Fibroblast of lung (primary cell): ENCODE measurements at regions not wholly inside any gene's neighbourhood (a gene's known extent, or its start where the extent isn't known, plus 50 kb on each side); places are given as distances from the start of the nearest gene placed in this dataset.
A peak's percentile ranks its signal among the peaks of the same experiment; 100 is the strongest.

Experiments
- DNase-seq, 2 donors: peaks; one replicate each; pipeline versions ENCODE4 v3.0.0 to v3.0.0-alpha.2; 2010; ENCODE audit warnings: low read depth in 2 of 2
- H2AFZ ChIP-seq: 2 replicates; pipeline ENCODE4 v1.5.1; 2012; ENCODE audit warnings: low read length, control low read depth, inconsistent platforms
- H3K27ac ChIP-seq: 2 replicates; pipeline ENCODE4 v1.5.1; 2011; ENCODE audit warnings: low read length, control low read depth; ENCODE audit not compliant: insufficient read depth
- H3K27me3 ChIP-seq: 2 replicates; pipeline ENCODE4 v1.5.1; 2011; ENCODE audit warnings: mild to moderate bottlenecking, low read length; ENCODE audit not compliant: control insufficient read depth, insufficient read depth
- H3K36me3 ChIP-seq: 2 replicates; pipeline ENCODE4 v1.5.1; 2011; ENCODE audit warnings: low read length; ENCODE audit not compliant: control insufficient read depth, insufficient read depth
- H3K4me1 ChIP-seq: 2 replicates; pipeline ENCODE4 v1.5.1; 2011; ENCODE audit warnings: low read length; ENCODE audit not compliant: control insufficient read depth, insufficient read depth; ENCODE audit errors: extremely low read depth
- H3K4me2 ChIP-seq: 2 replicates; pipeline ENCODE4 v1.5.1; 2011; ENCODE audit warnings: low read length, control low read depth; ENCODE audit not compliant: insufficient read depth; ENCODE audit errors: extremely low read depth
- H3K4me3 ChIP-seq, 4 experiments: fragments of 200-600 bp in 1 of 4; sonication (generic) in 1 of 4; replicated peaks in 1 of 4; 2 replicates each; pipeline ENCODE4 v1.5.1; 2011 to 2016; ENCODE audit warnings: low read length in 4 of 4, low read depth in 3 of 4, mild to moderate bottlenecking in 3 of 4, control low read depth in 2 of 4, inconsistent platforms in 1 of 4, mixed read lengths in 1 of 4; ENCODE audit not compliant: insufficient read depth in 1 of 4; ENCODE audit errors: control extremely low read depth in 1 of 4
- H3K79me2 ChIP-seq: 2 replicates; pipeline ENCODE4 v1.5.1; 2012; ENCODE audit warnings: mild to moderate bottlenecking, low read length, inconsistent platforms; ENCODE audit not compliant: control insufficient read depth, insufficient read depth
- H3K9ac ChIP-seq: 2 replicates; pipeline ENCODE4 v1.5.1; 2011; ENCODE audit warnings: mild to moderate bottlenecking, low read length, control low read depth; ENCODE audit not compliant: insufficient read depth
- H3K9me3 ChIP-seq: 2 replicates; pipeline ENCODE4 v1.5.1; 2012; ENCODE audit warnings: low read depth, low read length; ENCODE audit not compliant: control insufficient read depth, insufficient read depth
- H4K20me1 ChIP-seq: 2 replicates; pipeline ENCODE4 v1.5.1; 2011; ENCODE audit warnings: low read length; ENCODE audit not compliant: control insufficient read depth, insufficient read depth; ENCODE audit errors: extremely low read depth
- CTCF ChIP-seq, 2 donors: IDR thresholded peaks in 1 of 2; conservative IDR thresholded peaks in 1 of 2; 1 replicate in 1 of 2; 2 replicates in 1 of 2; pipeline ENCODE4 v1.5.1; 2011 to 2012; ENCODE audit warnings: low read length in 2 of 2, control low read depth in 1 of 2, inconsistent platforms in 1 of 2, low read depth in 1 of 2, mild to moderate bottlenecking in 1 of 2
- EZH2 ChIP-seq: IDR thresholded peaks from 2 replicates; pipeline ENCODE4 v1.5.1; 2012; ENCODE audit warnings: low read length, control low read depth, mild to moderate bottlenecking; ENCODE audit errors: missing control alignments

GRCh38 chr3:80351201-80351600, 583.4 kb upstream of the ROBO1 start:
- no peaks in the 10 kb centered on the region for H3K36me3 ChIP-seq
- TF ChIP-seq EZH2: no peak
- no peak for TF ChIP-seq CTCF (conservative IDR thresholded peaks at IDR 0.05 in 1 of 2, IDR thresholded peaks at IDR 0.05 in 1 of 2; ENCODE audit: low read depth in 1 of 2, low read length in 2 of 2)
- H3K27me3 ChIP-seq: no peaks in the 10 kb centered on the region
- H4K20me1 ChIP-seq: no peaks in the 10 kb centered on the region
- H3K4me3 ChIP-seq: no peak overlapping the region
- no peak overlapping the region for H3K4me2 ChIP-seq
- no peaks in the 10 kb centered on the region for H3K4me1 ChIP-seq
- H3K9me3 ChIP-seq: no peaks in the 10 kb centered on the region
- no peak for DNase-seq
- H3K9ac ChIP-seq: no peak overlapping the region
- H2AFZ ChIP-seq: no peak overlapping the region
- H3K27ac ChIP-seq: no peak overlapping the region
- H3K79me2 ChIP-seq: no peaks in the 10 kb centered on the region

GRCh38 chr3:80350771-80351170, 583.0 kb upstream of the ROBO1 start:
- H3K27ac ChIP-seq: no peak overlapping the region
- DNase-seq: peak; percentile 20 to 48
- no peaks in the 10 kb centered on the region for H3K79me2 ChIP-seq
- TF ChIP-seq EZH2 (no peak), CTCF (conservative IDR thresholded peaks at IDR 0.05 in 1 of 2, IDR thresholded peaks at IDR 0.05 in 1 of 2; ENCODE audit: low read depth in 1 of 2, low read length in 2 of 2) (no peak)
- H3K27me3 ChIP-seq: no peaks in the 10 kb centered on the region
- H3K36me3 ChIP-seq: no peaks in the 10 kb centered on the region
- H3K9ac ChIP-seq: no peak overlapping the region
- H3K4me1 ChIP-seq: no peaks in the 10 kb centered on the region
- no peaks in the 10 kb centered on the region for H4K20me1 ChIP-seq
- H2AFZ ChIP-seq: no peak overlapping the region
- H3K9me3 ChIP-seq: no peaks in the 10 kb centered on the region
- H3K4me3 ChIP-seq: no peak overlapping the region
- H3K4me2 ChIP-seq: no peak overlapping the region

- Histone ChIP-seq H3K4me2 (no peak overlapping the region), H3K79me2 (no peaks in the 10 kb centered on the region), H3K27me3 (no peaks in the 10 kb centered on the region), H3K9ac (no peak overlapping the region), H3K4me3 (no peak overlapping the region), H4K20me1 (no peaks in the 10 kb centered on the region), H3K9me3 (no peaks in the 10 kb centered on the region), H3K36me3 (no peaks in the 10 kb centered on the region), H2AFZ (no peak overlapping the region), H3K4me1 (no peaks in the 10 kb centered on the region), H3K27ac (no peak overlapping the region)
- DNase-seq: peak; percentile 20 to 63
- TF ChIP-seq CTCF (conservative IDR thresholded peaks at IDR 0.05 in 1 of 2, IDR thresholded peaks at IDR 0.05 in 1 of 2; ENCODE audit: low read depth in 1 of 2, low read length in 2 of 2) (no peak), EZH2 (no peak)
Observed at GRCh38 chr3:80338366-80338765, 570.6 kb upstream of the ROBO1 start.
